ENCODE measurements at regions not wholly inside any gene's neighbourhood (a gene's known extent, or its start where the extent isn't known, plus 50 kb on each side); places are given as distances from the start of the nearest gene placed in this dataset.

DNA sequence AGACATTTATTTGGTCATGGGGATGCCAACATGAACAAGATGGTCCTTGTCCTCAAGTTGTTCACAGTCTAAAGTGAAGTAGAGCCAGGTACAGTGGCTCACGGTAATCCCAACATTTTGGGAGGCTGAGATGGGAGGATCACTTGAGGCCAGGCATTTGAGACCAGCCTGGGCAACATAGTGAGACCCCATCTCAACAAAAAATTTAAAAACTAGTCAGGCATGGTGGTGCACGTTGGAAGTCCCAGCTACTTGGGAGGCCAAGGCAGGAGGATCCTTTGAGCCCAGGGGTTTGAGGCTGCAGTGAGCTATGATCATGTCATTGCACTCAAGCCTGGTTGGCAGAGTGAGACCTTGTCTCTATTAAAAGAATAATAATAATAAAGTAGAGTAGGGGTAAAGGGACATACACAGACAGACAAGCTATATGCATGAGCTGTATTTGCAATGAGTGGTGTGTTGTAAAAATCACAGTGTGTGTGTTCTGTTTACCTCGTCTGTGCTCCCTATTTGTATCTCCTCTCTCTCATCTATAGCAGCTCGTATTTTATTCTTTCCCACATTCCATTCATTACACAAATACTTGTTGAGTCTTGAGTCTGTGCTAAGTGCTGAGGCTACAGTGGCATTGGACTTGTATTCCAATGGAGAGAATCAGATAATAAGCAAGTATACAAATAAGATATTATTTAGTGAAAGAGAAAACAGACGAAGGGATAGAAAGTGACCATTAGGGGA is 73.9 kb upstream of the DHX40 start:
- TF ChIP-seq POLR2A (IDR thresholded peaks at IDR 0.05): no peak
- TF ChIP-seq, protein P1, sequence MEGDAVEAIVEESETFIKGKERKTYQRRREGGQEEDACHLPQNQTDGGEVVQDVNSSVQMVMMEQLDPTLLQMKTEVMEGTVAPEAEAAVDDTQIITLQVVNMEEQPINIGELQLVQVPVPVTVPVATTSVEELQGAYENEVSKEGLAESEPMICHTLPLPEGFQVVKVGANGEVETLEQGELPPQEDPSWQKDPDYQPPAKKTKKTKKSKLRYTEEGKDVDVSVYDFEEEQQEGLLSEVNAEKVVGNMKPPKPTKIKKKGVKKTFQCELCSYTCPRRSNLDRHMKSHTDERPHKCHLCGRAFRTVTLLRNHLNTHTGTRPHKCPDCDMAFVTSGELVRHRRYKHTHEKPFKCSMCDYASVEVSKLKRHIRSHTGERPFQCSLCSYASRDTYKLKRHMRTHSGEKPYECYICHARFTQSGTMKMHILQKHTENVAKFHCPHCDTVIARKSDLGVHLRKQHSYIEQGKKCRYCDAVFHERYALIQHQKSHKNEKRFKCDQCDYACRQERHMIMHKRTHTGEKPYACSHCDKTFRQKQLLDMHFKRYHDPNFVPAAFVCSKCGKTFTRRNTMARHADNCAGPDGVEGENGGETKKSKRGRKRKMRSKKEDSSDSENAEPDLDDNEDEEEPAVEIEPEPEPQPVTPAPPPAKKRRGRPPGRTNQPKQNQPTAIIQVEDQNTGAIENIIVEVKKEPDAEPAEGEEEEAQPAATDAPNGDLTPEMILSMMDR (IDR thresholded peaks at IDR 0.05): no peak

Data from uterus (tissue), 2 donors.